ENCODE measurements at regions not wholly inside any gene's neighbourhood (a gene's known extent, or its start where the extent isn't known, plus 50 kb on each side); places are given as distances from the start of the nearest gene placed in this dataset.

DNA sequence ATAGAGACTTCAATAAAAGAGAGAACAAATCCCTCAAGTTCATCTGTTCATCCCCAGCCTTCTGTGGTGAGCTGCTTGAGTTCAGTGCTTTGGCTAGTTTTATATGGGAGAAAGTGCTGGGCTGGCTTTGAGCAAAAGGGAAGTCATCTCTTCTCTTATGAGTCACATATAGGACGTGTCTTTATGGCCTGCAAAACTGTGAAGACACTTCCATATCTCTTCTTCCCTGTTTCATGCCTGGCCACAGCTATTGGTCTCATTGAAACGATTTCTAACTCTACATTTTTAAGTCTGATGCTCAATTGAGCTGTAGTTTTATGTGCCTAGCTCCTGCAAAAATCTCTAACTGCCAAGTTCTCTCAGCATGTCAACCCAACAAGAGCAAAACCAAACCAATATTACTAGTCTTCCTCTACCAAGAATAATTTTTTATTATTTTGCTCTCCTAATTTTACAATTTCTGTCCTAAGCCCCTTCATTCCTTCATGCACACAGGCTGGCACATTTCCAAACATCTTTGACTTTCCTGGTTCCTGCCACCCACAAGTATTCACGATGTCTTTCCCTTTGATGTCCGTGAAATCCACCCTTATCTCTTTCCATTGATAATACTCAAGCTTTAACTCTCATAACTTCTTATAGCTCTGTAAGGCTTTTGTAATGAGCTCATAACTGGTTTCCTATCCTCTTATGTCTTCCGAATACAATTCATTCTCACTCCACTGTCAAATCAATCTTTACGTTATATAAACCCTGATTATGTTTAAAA is 165.3 kb downstream of the BTC start:
- Histone ChIP-seq H3K27me3 (ENCODE audit: control insufficient read depth, low read length) (no peaks in the 10 kb centered on the region), H4K20me1 (ENCODE audit: control insufficient read depth, insufficient read depth, low read depth, low read length) (no peaks in the 10 kb centered on the region), H3K9me3 (ENCODE audit: control insufficient read depth, insufficient read depth, low read length) (no peaks in the 10 kb centered on the region), H3K4me1 (ENCODE audit: control insufficient read depth, low read length) (no peaks in the 10 kb centered on the region), H3K4me3 (ENCODE audit: low read length) (no peak overlapping the region), H3K36me3 (ENCODE audit: control insufficient read depth, low read length) (no peaks in the 10 kb centered on the region), H3K9me2 (replicated peaks; ENCODE audit: control insufficient read depth, low read length) (no peaks in the 10 kb centered on the region), H3K27ac (ENCODE audit: low read depth, low read length) (no peak overlapping the region), H3F3A (ENCODE audit: control insufficient read depth, insufficient read depth) (no peaks in the 10 kb centered on the region), H3K79me2 (ENCODE audit: control insufficient read depth, low read length) (no peaks in the 10 kb centered on the region), H3K4me2 (ENCODE audit: low read length) (no peak overlapping the region)
- TF ChIP-seq, protein P1, sequence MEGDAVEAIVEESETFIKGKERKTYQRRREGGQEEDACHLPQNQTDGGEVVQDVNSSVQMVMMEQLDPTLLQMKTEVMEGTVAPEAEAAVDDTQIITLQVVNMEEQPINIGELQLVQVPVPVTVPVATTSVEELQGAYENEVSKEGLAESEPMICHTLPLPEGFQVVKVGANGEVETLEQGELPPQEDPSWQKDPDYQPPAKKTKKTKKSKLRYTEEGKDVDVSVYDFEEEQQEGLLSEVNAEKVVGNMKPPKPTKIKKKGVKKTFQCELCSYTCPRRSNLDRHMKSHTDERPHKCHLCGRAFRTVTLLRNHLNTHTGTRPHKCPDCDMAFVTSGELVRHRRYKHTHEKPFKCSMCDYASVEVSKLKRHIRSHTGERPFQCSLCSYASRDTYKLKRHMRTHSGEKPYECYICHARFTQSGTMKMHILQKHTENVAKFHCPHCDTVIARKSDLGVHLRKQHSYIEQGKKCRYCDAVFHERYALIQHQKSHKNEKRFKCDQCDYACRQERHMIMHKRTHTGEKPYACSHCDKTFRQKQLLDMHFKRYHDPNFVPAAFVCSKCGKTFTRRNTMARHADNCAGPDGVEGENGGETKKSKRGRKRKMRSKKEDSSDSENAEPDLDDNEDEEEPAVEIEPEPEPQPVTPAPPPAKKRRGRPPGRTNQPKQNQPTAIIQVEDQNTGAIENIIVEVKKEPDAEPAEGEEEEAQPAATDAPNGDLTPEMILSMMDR (IDR thresholded peaks at IDR 0.05; ENCODE audit: low read depth, low read length, poor library complexity, severe bottlenecking) = no peak
- no peak for TF ChIP-seq EZH2phosphoT487 (IDR thresholded peaks at IDR 0.05; ENCODE audit: borderline replicate concordance, low read length)

DNA sequence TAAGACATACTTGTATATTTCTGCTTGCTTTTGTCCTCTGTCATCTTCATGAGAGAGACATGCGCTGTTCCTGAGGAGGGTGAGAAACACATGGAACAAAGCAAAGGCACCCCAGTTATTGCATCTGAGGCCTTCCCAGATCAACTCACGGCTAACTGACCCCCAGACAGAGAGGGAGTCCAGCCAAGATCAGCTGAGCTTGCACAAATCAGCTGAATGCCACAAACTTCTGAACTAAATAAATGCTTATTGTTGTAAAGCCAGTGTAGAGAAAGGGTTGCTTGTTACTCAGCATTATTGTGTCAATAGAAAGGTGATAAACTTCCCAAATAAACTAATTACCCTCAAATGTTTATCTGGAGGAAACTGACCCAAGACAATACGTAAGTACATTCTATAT is 163.8 kb downstream of the BTC start:
- Histone ChIP-seq H3K9me2 (replicated peaks; ENCODE audit: control insufficient read depth, low read length) (no peaks in the 10 kb centered on the region), H3K79me2 (ENCODE audit: control insufficient read depth, low read length) (no peaks in the 10 kb centered on the region), H3F3A (ENCODE audit: control insufficient read depth, insufficient read depth) (no peaks in the 10 kb centered on the region), H3K4me3 (ENCODE audit: low read length) (no peak overlapping the region), H3K27me3 (ENCODE audit: control insufficient read depth, low read length) (no peaks in the 10 kb centered on the region), H3K9me3 (ENCODE audit: control insufficient read depth, insufficient read depth, low read length) (no peaks in the 10 kb centered on the region), H3K27ac (ENCODE audit: low read depth, low read length) (no peak overlapping the region), H4K20me1 (ENCODE audit: control insufficient read depth, insufficient read depth, low read depth, low read length) (no peaks in the 10 kb centered on the region), H3K4me1 (ENCODE audit: control insufficient read depth, low read length) (no peaks in the 10 kb centered on the region), H3K4me2 (ENCODE audit: low read length) (no peak overlapping the region), H3K36me3 (ENCODE audit: control insufficient read depth, low read length) (no peaks in the 10 kb centered on the region)
- TF ChIP-seq EZH2phosphoT487 (IDR thresholded peaks at IDR 0.05; ENCODE audit: borderline replicate concordance, low read length) = no peak
- TF ChIP-seq, protein P1 (IDR thresholded peaks at IDR 0.05; ENCODE audit: low read depth, low read length, poor library complexity, severe bottlenecking) = no peak

DNA sequence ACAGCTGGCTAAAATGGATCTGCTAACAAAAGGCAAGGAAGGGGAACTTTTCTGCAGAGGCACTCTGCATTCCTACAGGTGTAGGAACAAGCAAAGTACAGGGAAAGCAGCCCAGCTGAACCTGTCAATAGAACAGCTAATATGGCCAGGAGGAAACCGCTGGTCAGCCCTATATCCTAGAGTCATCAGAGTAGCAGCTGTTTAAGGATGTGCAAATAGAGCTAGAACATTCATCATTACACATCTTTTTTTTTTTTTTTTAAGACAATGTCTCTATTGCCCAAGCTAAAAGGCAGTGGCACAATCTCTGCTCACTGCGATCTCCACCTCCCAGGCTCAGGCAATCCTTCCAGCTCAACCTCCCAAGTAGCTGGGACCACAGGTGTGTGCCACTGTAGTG is 163.0 kb downstream of the BTC start:
- no peaks in the 10 kb centered on the region for H3K79me2 ChIP-seq (ENCODE audit: control insufficient read depth, low read length)
- H3K4me2 ChIP-seq (ENCODE audit: low read length) = no peak overlapping the region
- no peaks in the 10 kb centered on the region for H3K9me2 ChIP-seq (replicated peaks; ENCODE audit: control insufficient read depth, low read length)
- H3K36me3 ChIP-seq (ENCODE audit: control insufficient read depth, low read length) = no peaks in the 10 kb centered on the region
- H3K27ac ChIP-seq (ENCODE audit: low read depth, low read length) = no peak overlapping the region
- TF ChIP-seq EZH2phosphoT487 (IDR thresholded peaks at IDR 0.05; ENCODE audit: borderline replicate concordance, low read length) = no peak
- TF ChIP-seq, protein P1 (IDR thresholded peaks at IDR 0.05; ENCODE audit: low read depth, low read length, poor library complexity, severe bottlenecking) = no peak
- H3K27me3 ChIP-seq (ENCODE audit: control insufficient read depth, low read length) = no peaks in the 10 kb centered on the region
- H3F3A ChIP-seq (ENCODE audit: control insufficient read depth, insufficient read depth) = no peaks in the 10 kb centered on the region
- H3K4me3 ChIP-seq (ENCODE audit: low read length) = no peak overlapping the region
- H3K4me1 ChIP-seq (ENCODE audit: control insufficient read depth, low read length) = no peaks in the 10 kb centered on the region
- H3K9me3 ChIP-seq (ENCODE audit: control insufficient read depth, insufficient read depth, low read length) = no peaks in the 10 kb centered on the region
- H4K20me1 ChIP-seq (ENCODE audit: control insufficient read depth, insufficient read depth, low read depth, low read length) = no peaks in the 10 kb centered on the region
